Testis (tissue), 2 donors: ENCODE measurements at regions not wholly inside any gene's neighbourhood (a gene's known extent, or its start where the extent isn't known, plus 50 kb on each side); places are given as distances from the start of the nearest gene placed in this dataset.

Experiments used
- CTCF ChIP-seq, 3 experiments: fragments of 450-650 bp in 2 of 3; fragments of 200-600 bp in 1 of 3; sonication (generic) in 1 of 3; IDR thresholded peaks; one replicate each; pipeline ENCODE4 v1.5.1; 2016 to 2019; ENCODE audit warnings: antibody characterized with exemption in 3 of 3, mild to moderate bottlenecking in 2 of 3, moderate library complexity in 1 of 3
- POLR2A ChIP-seq: fragments of 450-650 bp; IDR thresholded peaks from one replicate; pipeline ENCODE4 v1.6.1; 2017; ENCODE audit warnings: antibody characterized with exemption, mild to moderate bottlenecking, moderate library complexity

- TF ChIP-seq CTCF (IDR thresholded peaks at IDR 0.05) (no peak), POLR2A (no peak)
These were observed 67.6 kb downstream of the C9orf50 start for GRCh38 chr9:129553277-129553676.
